Muscle of leg (tissue), 3 donors: ENCODE measurements at regions not wholly inside any gene's neighbourhood (a gene's known extent, or its start where the extent isn't known, plus 50 kb on each side); places are given as distances from the start of the nearest gene placed in this dataset.

Experiments
- DNase-seq: peaks from one replicate; pipeline ENCODE4 v3.0.0; 2013
- H3K27ac ChIP-seq: one replicate; pipeline ENCODE4 v1.5.1; 2013; ENCODE audit warnings: mild to moderate bottlenecking, low read length, control low read depth
- H3K27me3 ChIP-seq: one replicate; pipeline ENCODE4 v1.6.1; 2013; ENCODE audit warnings: low read length; ENCODE audit not compliant: control insufficient read depth, insufficient read depth
- H3K36me3 ChIP-seq: one replicate; pipeline ENCODE4 v1.6.1; 2013; ENCODE audit warnings: low read length; ENCODE audit not compliant: control insufficient read depth, insufficient read depth
- H3K4me1 ChIP-seq: one replicate; pipeline ENCODE4 v1.6.1; 2013; ENCODE audit warnings: low read length; ENCODE audit not compliant: control insufficient read depth, insufficient read depth
- H3K4me3 ChIP-seq: one replicate; pipeline ENCODE4 v1.5.1; 2013; ENCODE audit warnings: low read length, control low read depth
- H3K9me3 ChIP-seq: replicated peaks from 2 replicates; pipeline ENCODE4 v1.6.1; 2013; ENCODE audit warnings: low read depth, low read length; ENCODE audit not compliant: control insufficient read depth
- WGBS: methylation state at CpG from one replicate; pipeline ENCODE4 v1.1.5; 2013; ENCODE audit warnings: missing lambda C conversion rate; ENCODE audit not compliant: insufficient coverage; 5-methylcytosine and 5-hydroxymethylcytosine counted together

- Histone ChIP-seq H3K36me3 (no peaks in the 10 kb centered on the region), H3K4me3 (no peak overlapping the region), H3K27me3 (no peaks in the 10 kb centered on the region), H3K9me3 (no peaks in the 10 kb centered on the region), H3K4me1 (no peaks in the 10 kb centered on the region), H3K27ac (no peak overlapping the region)
- DNase-seq: no peak
- WGBS: no CpG with 5 or more reads among the region's 1 CpG
Measured at GRCh38 chr9:7860335-7860709, 60.7 kb upstream of the DMAC1 start.

- DNase-seq: no peak
- Histone ChIP-seq H3K9me3 (no peaks in the 10 kb centered on the region), H3K27me3 (no peaks in the 10 kb centered on the region), H3K36me3 (no peaks in the 10 kb centered on the region), H3K4me3 (no peak overlapping the region), H3K27ac (no peak overlapping the region), H3K4me1 (no peaks in the 10 kb centered on the region)
- WGBS: 40% methylated on average over 3 of the region's 3 CpGs
Measured at GRCh38 chr9:7859701-7860334, 60.2 kb upstream of the DMAC1 start.

GRCh38 chr9:7858166-7858565, 58.6 kb upstream of the DMAC1 start:
- Histone ChIP-seq H3K36me3 (no peaks in the 10 kb centered on the region), H3K9me3 (no peaks in the 10 kb centered on the region), H3K4me3 (no peak overlapping the region), H3K27me3 (no peaks in the 10 kb centered on the region), H3K27ac (no peak overlapping the region), H3K4me1 (no peaks in the 10 kb centered on the region)
- WGBS: no CpG with 5 or more reads among the region's 2 CpGs
- no peak for DNase-seq

GRCh38 chr9:7854763-7855162, 55.2 kb upstream of the DMAC1 start:
- H3K4me1 ChIP-seq: no peaks in the 10 kb centered on the region
- no CpG with 5 or more reads among the region's 4 CpGs for WGBS
- H3K36me3 ChIP-seq: no peaks in the 10 kb centered on the region
- H3K27me3 ChIP-seq: no peaks in the 10 kb centered on the region
- no peaks in the 10 kb centered on the region for H3K9me3 ChIP-seq
- no peak for DNase-seq
- H3K27ac ChIP-seq: no peak overlapping the region
- no peak overlapping the region for H3K4me3 ChIP-seq
